GM12872 (cell line): ENCODE measurements at regions not wholly inside any gene's neighbourhood (a gene's known extent, or its start where the extent isn't known, plus 50 kb on each side); places are given as distances from the start of the nearest gene placed in this dataset.

Source experiments
- CTCF ChIP-seq: IDR thresholded peaks from 3 replicates; pipeline ENCODE4 v1.5.1; 2011; ENCODE audit warnings: low read depth, mild to moderate bottlenecking, low read length, moderate library complexity; ENCODE audit not compliant: insufficient read depth

- TF ChIP-seq CTCF, result no peak
Measured at GRCh38 chrX:131840799-131841495, 182.2 kb upstream of the STK26 start.

GRCh38 chrX:131841496-131842437 is 181.3 kb upstream of the STK26 start:
- TF ChIP-seq CTCF, result peak; percentile 75

GRCh38 chrX:131843987-131844386 is 179.1 kb upstream of the STK26 start:
- TF ChIP-seq CTCF, result no peak

- TF ChIP-seq CTCF, result no peak
Measured at GRCh38 chrX:131845201-131845600, 177.9 kb upstream of the STK26 start.

GRCh38 chrX:131845771-131846170 is 177.3 kb upstream of the STK26 start:
- no peak for TF ChIP-seq CTCF

GRCh38 chrX:131853440-131853839 is 169.7 kb upstream of the STK26 start:
- no peak for TF ChIP-seq CTCF

- TF ChIP-seq CTCF, result no peak
Measured at GRCh38 chrX:131854581-131854980, 168.5 kb upstream of the STK26 start.
